ENCODE measurements at regions not wholly inside any gene's neighbourhood (a gene's known extent, or its start where the extent isn't known, plus 50 kb on each side); places are given as distances from the start of the nearest gene placed in this dataset.

GRCh38 chr18:60936101-60936500 is 397.1 kb upstream of the CDH20 start:
- Histone ChIP-seq H3K4me1 (replicated peaks in 1 of 4; ENCODE audit: control insufficient read depth in 3 of 4, insufficient read depth in 4 of 4, low read length in 3 of 4) (no peaks in the 10 kb centered on the region), H2AK5ac (ENCODE audit: low read depth, low read length) (no peak overlapping the region), H3K9me3 (ENCODE audit: insufficient read depth in 2 of 2, low read depth in 1 of 2, low read length in 1 of 2) (no peaks in the 10 kb centered on the region), H3K4ac (replicated peaks; ENCODE audit: insufficient read length, low read depth, low read length) (no peak overlapping the region), H3K56ac (replicated peaks; ENCODE audit: insufficient read length, low read depth, low read length) (no peak overlapping the region), H2BK20ac (ENCODE audit: low read length) (no peak overlapping the region), H3K27ac (ENCODE audit: low read depth, low read length) (no peak overlapping the region), H3K18ac (ENCODE audit: extremely low read depth, low read length) (no peak overlapping the region), H3K23me2 (ENCODE audit: low read depth, low read length) (no peaks in the 10 kb centered on the region), H4K8ac (ENCODE audit: extremely low read depth, insufficient read depth, low read length) (no peak overlapping the region), H4K91ac (replicated peaks; ENCODE audit: insufficient read length, low read length) (no peak overlapping the region), H3K9ac (replicated peaks in 1 of 4; ENCODE audit: extremely low read depth in 1 of 4, low read depth in 3 of 4, low read length in 3 of 4) (no peak overlapping the region), H2BK15ac (ENCODE audit: low read length) (no peak overlapping the region), H2AFZ (ENCODE audit: low read length) (no peak overlapping the region), H2BK5ac (ENCODE audit: low read depth, low read length) (no peak overlapping the region), H3K79me1 (ENCODE audit: low read depth, low read length) (no peaks in the 10 kb centered on the region), H4K5ac (ENCODE audit: insufficient read length, low read depth, low read length) (no peak overlapping the region), H3K36me3 (ENCODE audit: control insufficient read depth in 2 of 4, insufficient read depth in 4 of 4, low read length in 3 of 4) (no peaks in the 10 kb centered on the region), H3K4me2 (ENCODE audit: insufficient read depth in 1 of 2, low read depth in 2 of 2, low read length in 2 of 2) (no peak overlapping the region), H3K4me3 (ENCODE audit: extremely low read depth in 1 of 4, insufficient read depth in 2 of 4, low read depth in 3 of 4, low read length in 4 of 4) (no peak overlapping the region), H3K23ac (ENCODE audit: insufficient read length) (no peak overlapping the region), H2BK120ac (replicated peaks; ENCODE audit: low read depth, low read length) (no peak overlapping the region), H3K27me3 (replicated peaks in 1 of 4; ENCODE audit: control insufficient read depth in 3 of 4, extremely low read depth in 1 of 4, insufficient read depth in 3 of 4, low read length in 3 of 4) (no peaks in the 10 kb centered on the region), H2BK12ac (ENCODE audit: low read depth, low read length) (no peak overlapping the region), H3K79me2 (ENCODE audit: control insufficient read depth in 1 of 2, insufficient read depth in 2 of 2, low read length in 2 of 2) (no peaks in the 10 kb centered on the region), H3K14ac (ENCODE audit: insufficient read length) (no peak overlapping the region), H4K20me1 (replicated peaks in 1 of 2; ENCODE audit: control insufficient read depth in 1 of 2, insufficient read depth in 2 of 2, low read length in 2 of 2) (no peaks in the 10 kb centered on the region)
- CTCF ChIA-PET (ENCODE audit: partially characterized antibody) = no interaction called here
- POLR2A ChIA-PET (ENCODE audit: partially characterized antibody) = no interaction called here
- DNase-seq (ENCODE audit: low read depth in 1 of 2, low spot score in 2 of 2) (no peak), FAIRE-seq (no peak)
- TF ChIP-seq CEBPB (IDR thresholded peaks at IDR 0.05; ENCODE audit: low read depth, low read length) (no peak), USF2 (IDR thresholded peaks at IDR 0.05; ENCODE audit: low read length) (no peak), CTBP2 (IDR thresholded peaks at IDR 0.05; ENCODE audit: borderline replicate concordance, insufficient read depth, insufficient read length, low read length) (no peak), NRF1 (IDR thresholded peaks at IDR 0.05; ENCODE audit: low read depth, low read length) (no peak), PHF8 (conservative IDR thresholded peaks at IDR 0.05; ENCODE audit: low read depth, low read length) (no peak), BACH1 (IDR thresholded peaks at IDR 0.05; ENCODE audit: low read length) (no peak), MAFK (IDR thresholded peaks at IDR 0.05; ENCODE audit: low read depth, low read length) (no peak), SIN3A (conservative IDR thresholded peaks at IDR 0.05 in 1 of 2, IDR thresholded peaks at IDR 0.05 in 1 of 2; ENCODE audit: low read depth in 1 of 2, low read length in 2 of 2) (no peak), ATF3 (IDR thresholded peaks at IDR 0.05; ENCODE audit: insufficient read depth, low read depth, low read length) (no peak), SP4 (IDR thresholded peaks at IDR 0.05; ENCODE audit: low read length) (no peak), ZNF274 (IDR thresholded peaks at IDR 0.05; ENCODE audit: borderline replicate concordance, extremely low read depth, low read length) (no peak), KDM1A (IDR thresholded peaks at IDR 0.05; ENCODE audit: borderline replicate concordance, low read length) (no peak), GTF2F1 (IDR thresholded peaks at IDR 0.05; ENCODE audit: borderline replicate concordance, low read depth, low read length) (no peak), E2F6 (IDR thresholded peaks at IDR 0.05) (no peak)

Data from H1 (cell line).